ENCODE measurements at regions not wholly inside any gene's neighbourhood (a gene's known extent, or its start where the extent isn't known, plus 50 kb on each side); places are given as distances from the start of the nearest gene placed in this dataset.

- H3K9me3 ChIP-seq (ENCODE audit: control insufficient read depth in 4 of 4, low read length in 3 of 4) = no peaks in the 10 kb centered on the region
- no peaks in the 10 kb centered on the region for H3K4me1 ChIP-seq (ENCODE audit: control insufficient read depth in 4 of 4, insufficient read depth in 4 of 4, low read length in 3 of 4)
- 81% methylated on average over 10 of the region's 10 CpGs for WGBS
- H3K27ac ChIP-seq (ENCODE audit: low read depth in 1 of 2, low read length in 2 of 2) = no peak overlapping the region
- no peak for DNase-seq (ENCODE audit: low spot score)
- no peak overlapping the region for H3K9ac ChIP-seq (ENCODE audit: low read depth in 1 of 2, low read length in 2 of 2)
- H3K36me3 ChIP-seq (ENCODE audit: control insufficient read depth in 4 of 4, insufficient read depth in 3 of 4, low read depth in 1 of 4, low read length in 3 of 4) = no peaks in the 10 kb centered on the region
- TF ChIP-seq GABPA (IDR thresholded peaks at IDR 0.05 in 1 of 2, conservative IDR thresholded peaks at IDR 0.05 in 1 of 2) (no peak), SP1 (IDR thresholded peaks at IDR 0.05) (no peak), TAF1 (conservative IDR thresholded peaks at IDR 0.05) (no peak), REST (IDR thresholded peaks at IDR 0.05) (no peak), ZBTB33 (IDR thresholded peaks at IDR 0.05) (no peak), YY1 (IDR thresholded peaks at IDR 0.05) (no peak), RXRA (IDR thresholded peaks at IDR 0.05) (no peak), FOXA1 (IDR thresholded peaks at IDR 0.05) (no peak), HNF4G (IDR thresholded peaks at IDR 0.05) (no peak), NR2F2 (IDR thresholded peaks at IDR 0.05) (no peak), FOXA2 (IDR thresholded peaks at IDR 0.05) (no peak), HNF4A (conservative IDR thresholded peaks at IDR 0.05) (no peak), JUND (IDR thresholded peaks at IDR 0.05) (no peak), RAD21 (IDR thresholded peaks at IDR 0.05) (no peak), EGR1 (IDR thresholded peaks at IDR 0.05; ENCODE audit: low read depth in 2 of 2) (no peak)
- TF ChIP-seq, protein P1, sequence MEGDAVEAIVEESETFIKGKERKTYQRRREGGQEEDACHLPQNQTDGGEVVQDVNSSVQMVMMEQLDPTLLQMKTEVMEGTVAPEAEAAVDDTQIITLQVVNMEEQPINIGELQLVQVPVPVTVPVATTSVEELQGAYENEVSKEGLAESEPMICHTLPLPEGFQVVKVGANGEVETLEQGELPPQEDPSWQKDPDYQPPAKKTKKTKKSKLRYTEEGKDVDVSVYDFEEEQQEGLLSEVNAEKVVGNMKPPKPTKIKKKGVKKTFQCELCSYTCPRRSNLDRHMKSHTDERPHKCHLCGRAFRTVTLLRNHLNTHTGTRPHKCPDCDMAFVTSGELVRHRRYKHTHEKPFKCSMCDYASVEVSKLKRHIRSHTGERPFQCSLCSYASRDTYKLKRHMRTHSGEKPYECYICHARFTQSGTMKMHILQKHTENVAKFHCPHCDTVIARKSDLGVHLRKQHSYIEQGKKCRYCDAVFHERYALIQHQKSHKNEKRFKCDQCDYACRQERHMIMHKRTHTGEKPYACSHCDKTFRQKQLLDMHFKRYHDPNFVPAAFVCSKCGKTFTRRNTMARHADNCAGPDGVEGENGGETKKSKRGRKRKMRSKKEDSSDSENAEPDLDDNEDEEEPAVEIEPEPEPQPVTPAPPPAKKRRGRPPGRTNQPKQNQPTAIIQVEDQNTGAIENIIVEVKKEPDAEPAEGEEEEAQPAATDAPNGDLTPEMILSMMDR (IDR thresholded peaks at IDR 0.05; ENCODE audit: low read depth, low read length, missing input control) = no peak
- TF ChIP-seq, protein P2, sequence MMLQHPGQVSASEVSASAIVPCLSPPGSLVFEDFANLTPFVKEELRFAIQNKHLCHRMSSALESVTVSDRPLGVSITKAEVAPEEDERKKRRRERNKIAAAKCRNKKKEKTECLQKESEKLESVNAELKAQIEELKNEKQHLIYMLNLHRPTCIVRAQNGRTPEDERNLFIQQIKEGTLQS (IDR thresholded peaks at IDR 0.05) = no peak
- TF ChIP-seq, protein P3, sequence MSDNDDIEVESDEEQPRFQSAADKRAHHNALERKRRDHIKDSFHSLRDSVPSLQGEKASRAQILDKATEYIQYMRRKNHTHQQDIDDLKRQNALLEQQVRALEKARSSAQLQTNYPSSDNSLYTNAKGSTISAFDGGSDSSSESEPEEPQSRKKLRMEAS (IDR thresholded peaks at IDR 0.05) = no peak
- H3K27me3 ChIP-seq (ENCODE audit: control insufficient read depth in 4 of 4, insufficient read depth in 4 of 4, low read length in 3 of 4) = no peaks in the 10 kb centered on the region
- no peak overlapping the region for H3K4me3 ChIP-seq (ENCODE audit: low read depth in 1 of 3, low read length in 3 of 3)
These were observed 236.6 kb upstream of the NLRP1 start for GRCh38 chr17:5820721-5821456.
